HG03558 (cell line): ENCODE measurements at regions not wholly inside any gene's neighbourhood (a gene's known extent, or its start where the extent isn't known, plus 50 kb on each side); places are given as distances from the start of the nearest gene placed in this dataset.

Experiments
- ATAC-seq: cut with Tn5 transposase; IDR thresholded peaks from one replicate; pipeline ENCODE4 v1.9.1; 2021; ENCODE audit warnings: moderate number of reproducible peaks; ENCODE audit not compliant: unreplicated experiment; ENCODE audit errors: extremely low read depth

GRCh38 chr10:125291836-125292235 is 131.5 kb upstream of the CTBP2 start:
- no peak for ATAC-seq

GRCh38 chr10:125289461-125289860 is 129.1 kb upstream of the CTBP2 start:
- no peak for ATAC-seq

- ATAC-seq, result no peak
These were observed 124.7 kb upstream of the CTBP2 start for GRCh38 chr10:125284875-125285597.

GRCh38 chr10:125283836-125284614 is 123.7 kb upstream of the CTBP2 start:
- ATAC-seq, result no peak

- no peak for ATAC-seq
These were observed 123.0 kb upstream of the CTBP2 start for GRCh38 chr10:125283191-125283835.

GRCh38 chr10:125281091-125281490 is 120.7 kb upstream of the CTBP2 start:
- ATAC-seq, result no peak

- ATAC-seq, result no peak
These were observed 115.8 kb upstream of the CTBP2 start for GRCh38 chr10:125276133-125276532.

GRCh38 chr10:125274961-125275360 is 114.6 kb upstream of the CTBP2 start:
- ATAC-seq, result no peak

- ATAC-seq, result no peak
These were observed 112.7 kb upstream of the CTBP2 start for GRCh38 chr10:125273023-125273422.

- ATAC-seq, result no peak
These were observed 109.4 kb upstream of the CTBP2 start for GRCh38 chr10:125269716-125270115.

- no peak for ATAC-seq
These were observed 106.6 kb upstream of the CTBP2 start for GRCh38 chr10:125266966-125267365.

- ATAC-seq, result no peak
These were observed 106.2 kb upstream of the CTBP2 start for GRCh38 chr10:125266541-125266940.

GRCh38 chr10:125265579-125265955 is 105.2 kb upstream of the CTBP2 start:
- no peak for ATAC-seq

GRCh38 chr10:125264757-125265578 is 104.6 kb upstream of the CTBP2 start:
- ATAC-seq, result no peak

GRCh38 chr10:125264091-125264490 is 103.7 kb upstream of the CTBP2 start:
- no peak for ATAC-seq

- no peak for ATAC-seq
These were observed 103.2 kb upstream of the CTBP2 start for GRCh38 chr10:125263551-125263950.

- ATAC-seq, result no peak
These were observed 102.6 kb upstream of the CTBP2 start for GRCh38 chr10:125262920-125263319.

GRCh38 chr10:125262409-125262808 is 102.0 kb upstream of the CTBP2 start:
- ATAC-seq, result no peak

- no peak for ATAC-seq
These were observed 101.3 kb upstream of the CTBP2 start for GRCh38 chr10:125261491-125262186.

GRCh38 chr10:125260260-125260659 is 99.9 kb upstream of the CTBP2 start:
- ATAC-seq, result no peak
